Subcutaneous abdominal adipose tissue (tissue), 5 donors: ENCODE measurements at regions not wholly inside any gene's neighbourhood (a gene's known extent, or its start where the extent isn't known, plus 50 kb on each side); places are given as distances from the start of the nearest gene placed in this dataset.

Experiments used
- H3K27ac ChIP-seq: one replicate; pipeline ENCODE4 v1.7.0; 2013; ENCODE audit warnings: low read depth, mild to moderate bottlenecking, inconsistent platforms, low read length, moderate library complexity
- H3K27me3 ChIP-seq, 5 donors: one replicate each; pipeline ENCODE4 v1.7.0; 2013; ENCODE audit warnings: low read length in 5 of 5, inconsistent platforms in 1 of 5; ENCODE audit not compliant: control insufficient read depth in 5 of 5, insufficient read depth in 4 of 5
- H3K36me3 ChIP-seq, 5 donors: one replicate each; pipeline ENCODE4 v1.7.0; 2013; ENCODE audit warnings: low read length in 5 of 5; ENCODE audit not compliant: control insufficient read depth in 5 of 5, insufficient read depth in 5 of 5
- H3K4me1 ChIP-seq, 5 donors: one replicate each; pipeline ENCODE4 v1.7.0; 2013; ENCODE audit warnings: low read length in 5 of 5, mild to moderate bottlenecking in 3 of 5, moderate library complexity in 1 of 5; ENCODE audit not compliant: control insufficient read depth in 5 of 5, insufficient read depth in 5 of 5
- H3K4me3 ChIP-seq, 5 donors: one replicate each; pipeline ENCODE4 v1.7.0; 2013; ENCODE audit warnings: low read length in 5 of 5, low read depth in 1 of 5
- H3K9ac ChIP-seq, 5 donors: one replicate each; pipeline ENCODE4 v1.7.0; 2013; ENCODE audit warnings: low read length in 5 of 5, mild to moderate bottlenecking in 4 of 5, moderate library complexity in 3 of 5
- H3K9me3 ChIP-seq, 5 donors: one replicate each; pipeline ENCODE4 v1.7.0; 2013; ENCODE audit warnings: low read length in 5 of 5; ENCODE audit not compliant: control insufficient read depth in 5 of 5
- donor health status: healthy.
- donor health status: healthy.
- donor health status: healthy.
- donor health status: healthy.
- donor health status: healthy.

DNA sequence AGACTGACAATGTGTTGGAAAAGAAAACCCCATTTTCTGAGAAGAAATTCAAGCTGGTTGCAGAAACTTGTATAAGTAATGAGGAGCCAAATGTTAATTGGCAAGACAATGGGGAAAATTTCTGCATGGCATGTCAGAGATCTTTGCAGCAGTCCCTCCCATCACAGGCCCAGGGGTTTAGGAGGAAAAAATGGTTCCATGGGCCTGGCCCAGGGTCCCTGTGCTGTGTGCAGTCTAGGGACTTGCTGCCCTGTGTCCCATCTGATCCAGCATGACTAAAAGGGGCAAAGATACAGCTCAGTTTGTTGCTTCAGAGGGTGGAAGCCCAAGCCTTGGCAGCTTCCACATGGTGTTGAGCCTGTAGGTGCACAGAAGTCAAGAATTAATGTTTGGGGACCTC is 440.3 kb upstream of the TPK1 start:
- Histone ChIP-seq H3K27me3 (no peaks in the 10 kb centered on the region), H3K27ac (no peak overlapping the region), H3K9me3 (peaks cover 0 to 14% (median 8%) of the 10 kb centered on the region in 5 donors), H3K4me1 (no peaks in the 10 kb centered on the region), H3K36me3 (no peaks in the 10 kb centered on the region), H3K9ac (no peak overlapping the region), H3K4me3 (no peak overlapping the region)

DNA sequence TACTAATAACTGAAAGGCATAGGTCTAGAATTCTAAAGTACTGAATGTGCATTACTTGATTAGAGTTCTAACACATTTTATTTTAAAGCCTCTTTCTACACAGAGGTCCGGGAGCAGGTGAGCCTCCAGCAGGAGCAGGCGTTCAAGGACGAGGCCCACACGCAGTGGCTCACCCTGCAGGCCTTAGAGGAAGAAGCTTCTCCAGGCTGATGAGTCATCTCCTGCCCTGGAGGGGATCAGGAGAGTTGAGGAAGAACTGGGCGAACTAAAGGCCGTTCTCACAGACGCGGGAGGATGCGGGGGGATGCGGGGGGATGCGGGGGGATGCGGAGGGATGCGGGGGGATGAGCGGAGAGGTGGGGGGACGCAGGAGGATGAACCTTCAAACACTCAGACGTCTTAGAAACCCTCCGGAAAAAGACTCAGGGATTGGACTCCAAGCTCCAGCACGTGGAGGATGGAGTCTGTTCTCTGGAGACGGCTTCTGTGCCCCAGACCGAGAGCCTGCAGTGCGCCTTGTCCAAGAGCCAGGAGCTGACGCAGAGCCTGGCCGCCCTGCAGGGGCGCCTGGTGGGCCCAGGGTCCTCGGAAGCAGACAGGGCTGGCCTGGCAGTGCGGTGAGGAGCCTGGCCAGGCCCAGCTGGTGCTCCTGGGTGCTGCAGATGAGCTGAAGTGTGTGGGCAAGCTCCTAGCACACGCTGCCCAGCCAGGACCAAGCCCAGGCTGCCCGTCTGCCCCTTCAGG is 433.7 kb upstream of the TPK1 start:
- Histone ChIP-seq H3K36me3 (no peaks in the 10 kb centered on the region), H3K27me3 (no peaks in the 10 kb centered on the region), H3K4me3 (no peak overlapping the region), H3K9me3 (peaks cover 0 to 8% (median 4%) of the 10 kb centered on the region in 5 donors), H3K27ac (no peak overlapping the region), H3K4me1 (no peaks in the 10 kb centered on the region), H3K9ac (no peak overlapping the region)

DNA sequence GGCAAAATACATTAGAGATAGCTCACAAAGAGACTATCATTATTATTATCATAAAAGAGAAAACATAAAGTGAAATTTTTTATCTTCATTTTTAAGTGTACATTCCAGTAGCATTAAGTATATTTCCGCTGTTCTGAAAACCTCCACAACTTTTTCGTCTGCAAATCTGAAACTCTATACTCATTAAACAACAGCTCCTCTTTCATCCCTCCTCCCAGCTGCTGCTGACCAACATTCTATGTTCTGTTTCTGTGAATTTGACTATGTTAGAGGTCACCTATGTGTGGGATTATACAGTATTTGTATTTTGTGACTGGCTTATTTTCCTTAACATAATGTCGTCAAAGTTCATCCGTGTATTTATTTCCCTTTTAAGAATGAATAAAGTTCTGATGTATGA is 429.3 kb upstream of the TPK1 start:
- Histone ChIP-seq H3K27me3 (no peaks in the 10 kb centered on the region), H3K9ac (no peak overlapping the region), H3K36me3 (no peaks in the 10 kb centered on the region), H3K4me3 (no peak overlapping the region), H3K9me3 (peaks cover 0 to 3% (median 2%) of the 10 kb centered on the region in 5 donors), H3K27ac (no peak overlapping the region), H3K4me1 (no peaks in the 10 kb centered on the region)

DNA sequence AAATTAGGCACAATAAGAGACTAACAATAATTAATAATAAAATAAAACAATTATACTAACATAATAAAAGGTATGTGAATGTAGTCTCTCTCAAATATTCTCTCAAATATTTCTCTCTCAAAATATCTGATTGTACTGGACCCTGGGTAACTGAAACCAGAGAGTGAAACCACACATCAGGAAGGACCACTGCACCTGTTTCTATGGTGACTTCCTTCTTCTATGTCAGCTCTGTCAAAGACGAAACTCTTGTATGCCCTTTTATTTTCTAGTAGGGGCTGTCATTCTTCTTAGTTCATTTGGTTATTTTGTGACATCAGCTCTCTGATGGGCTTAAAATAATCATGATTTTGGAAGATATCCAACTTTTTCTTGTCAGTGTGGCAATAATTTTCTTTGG is 428.0 kb upstream of the TPK1 start:
- H3K27me3 ChIP-seq, result no peaks in the 10 kb centered on the region
- H3K36me3 ChIP-seq, result no peaks in the 10 kb centered on the region
- no peak overlapping the region for H3K4me3 ChIP-seq
- H3K9me3 ChIP-seq, result peaks cover 0 to 2% (median 0%) of the 10 kb centered on the region in 5 donors
- H3K9ac ChIP-seq, result no peak overlapping the region
- no peak overlapping the region for H3K27ac ChIP-seq
- no peaks in the 10 kb centered on the region for H3K4me1 ChIP-seq

DNA sequence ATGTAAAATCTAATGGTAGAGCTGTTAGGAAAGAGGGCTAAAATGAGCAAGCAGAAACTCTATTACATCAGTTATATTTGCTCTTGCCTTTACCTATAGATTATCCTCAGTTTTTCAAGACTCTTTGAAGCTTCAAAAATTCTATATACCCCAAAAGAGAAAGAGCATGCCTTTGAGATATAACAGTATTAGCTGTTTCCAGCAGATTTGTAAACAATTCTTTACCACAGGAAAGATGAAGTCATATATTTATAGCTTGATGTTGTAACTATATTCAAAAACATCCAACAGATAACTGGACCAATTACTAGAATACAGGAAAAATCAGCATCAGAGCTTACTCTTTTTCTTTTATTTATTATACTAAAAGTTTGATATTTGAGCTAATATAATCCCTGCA is 416.2 kb upstream of the TPK1 start:
- H3K4me1 ChIP-seq, result no peaks in the 10 kb centered on the region
- no peak overlapping the region for H3K9ac ChIP-seq
- H3K27ac ChIP-seq, result no peak overlapping the region
- H3K27me3 ChIP-seq, result no peaks in the 10 kb centered on the region
- H3K4me3 ChIP-seq, result no peak overlapping the region
- peaks cover 0 to 4% (median 0%) of the 10 kb centered on the region in 5 donors for H3K9me3 ChIP-seq
- H3K36me3 ChIP-seq, result no peaks in the 10 kb centered on the region

DNA sequence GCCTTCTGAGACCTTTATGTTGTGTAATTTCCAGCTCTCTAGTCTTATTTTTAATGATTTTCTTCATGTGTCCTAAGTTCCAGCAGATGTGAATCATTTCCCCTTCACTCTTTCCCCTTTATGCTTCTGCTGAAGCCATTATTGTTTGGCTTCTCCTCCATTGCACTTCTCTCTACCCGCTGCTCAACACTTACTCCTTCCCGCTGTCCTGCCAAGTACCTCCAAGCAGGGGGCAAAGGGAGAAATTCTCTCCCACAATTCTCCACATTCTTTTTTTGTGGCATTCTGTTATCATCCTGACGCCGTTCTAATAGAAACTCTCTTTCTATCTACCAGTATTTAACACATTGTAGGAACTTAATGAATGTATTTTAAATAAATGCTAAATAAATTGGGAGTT is 388.9 kb upstream of the TPK1 start:
- Histone ChIP-seq H3K36me3 (no peaks in the 10 kb centered on the region), H3K27me3 (no peaks in the 10 kb centered on the region), H3K4me3 (no peak overlapping the region), H3K9ac (no peak overlapping the region), H3K27ac (no peak overlapping the region), H3K9me3 (peaks cover 0 to 4% (median 0%) of the 10 kb centered on the region in 5 donors), H3K4me1 (peaks cover 0 to 3% (median 0%) of the 10 kb centered on the region in 5 donors)

DNA sequence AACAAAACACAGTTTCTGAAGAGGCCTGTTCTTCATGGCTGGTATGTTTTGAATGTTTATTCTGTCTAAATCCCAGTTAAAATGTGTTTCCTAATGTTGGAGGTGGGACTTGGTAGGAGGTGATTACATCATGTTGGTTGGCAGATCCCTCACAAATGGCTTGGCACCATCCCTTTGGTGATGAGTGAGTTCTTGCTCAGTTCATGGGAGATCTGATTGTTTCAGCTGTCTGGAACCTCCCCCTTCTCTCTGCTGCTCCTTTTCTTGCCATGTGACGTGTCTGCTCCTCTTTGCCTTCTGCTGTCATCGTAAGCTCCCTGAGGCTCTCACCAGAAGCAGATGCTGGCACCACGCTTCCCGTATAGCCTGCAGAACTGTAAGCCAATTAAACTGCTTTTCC is 383.6 kb upstream of the TPK1 start:
- H3K9ac ChIP-seq, result no peak overlapping the region
- H3K4me3 ChIP-seq, result peak overlapping the region in 2 of 5 donors; percentile 14 to 15
- peaks cover 0 to 8% (median 0%) of the 10 kb centered on the region in 5 donors for H3K4me1 ChIP-seq
- H3K9me3 ChIP-seq, result peaks cover 0 to 4% (median 0%) of the 10 kb centered on the region in 5 donors
- H3K27ac ChIP-seq, result peak overlapping the region; percentile 7
- no peaks in the 10 kb centered on the region for H3K27me3 ChIP-seq
- no peaks in the 10 kb centered on the region for H3K36me3 ChIP-seq

DNA sequence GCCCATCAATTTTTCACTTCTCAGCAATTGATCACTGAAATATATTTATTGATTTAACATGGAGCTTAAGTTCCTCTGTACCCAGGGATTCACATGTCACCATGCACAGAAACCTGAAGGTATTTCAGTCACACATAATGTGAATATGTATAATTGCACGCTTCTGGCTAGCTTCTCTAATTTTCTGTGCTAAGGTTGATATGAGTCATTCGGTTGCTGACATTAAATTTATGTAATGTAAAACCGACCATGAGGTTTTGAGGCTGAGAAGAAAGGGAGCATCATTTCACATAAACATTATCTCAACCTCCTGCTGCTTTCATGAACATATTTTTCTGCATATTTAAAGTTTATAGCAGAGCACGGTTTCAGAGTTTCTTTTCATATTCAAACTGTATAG is 381.0 kb upstream of the TPK1 start:
- H3K9me3 ChIP-seq, result no peaks in the 10 kb centered on the region
- H3K9ac ChIP-seq, result no peak overlapping the region
- no peak overlapping the region for H3K27ac ChIP-seq
- H3K27me3 ChIP-seq, result no peaks in the 10 kb centered on the region
- H3K36me3 ChIP-seq, result no peaks in the 10 kb centered on the region
- H3K4me1 ChIP-seq, result peaks cover 0 to 19% (median 0%) of the 10 kb centered on the region in 5 donors
- no peak overlapping the region for H3K4me3 ChIP-seq

DNA sequence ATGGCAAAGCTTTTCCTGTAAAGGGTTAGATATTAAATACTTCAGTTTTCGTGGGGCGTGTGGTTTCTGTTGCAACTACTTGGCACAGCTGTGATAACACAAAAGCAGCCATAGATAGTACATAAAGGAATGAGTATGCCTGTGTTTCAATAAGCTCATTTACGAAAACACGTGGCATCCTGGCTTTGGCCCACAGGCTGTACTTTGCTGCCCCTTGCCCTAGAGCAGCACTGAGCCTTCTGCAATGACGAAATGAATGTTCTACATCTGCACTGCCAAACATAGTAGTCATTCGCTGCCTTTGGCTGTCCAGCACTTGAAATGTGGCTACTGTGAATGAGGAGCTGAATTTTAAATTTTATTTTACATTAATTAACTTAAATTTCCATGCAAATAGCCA is 376.2 kb upstream of the TPK1 start:
- no peak overlapping the region for H3K4me3 ChIP-seq
- no peaks in the 10 kb centered on the region for H3K36me3 ChIP-seq
- H3K4me1 ChIP-seq, result peaks cover 0 to 13% (median 0%) of the 10 kb centered on the region in 5 donors
- H3K9ac ChIP-seq, result no peak overlapping the region
- no peaks in the 10 kb centered on the region for H3K27me3 ChIP-seq
- H3K9me3 ChIP-seq, result no peaks in the 10 kb centered on the region
- H3K27ac ChIP-seq, result no peak overlapping the region

DNA sequence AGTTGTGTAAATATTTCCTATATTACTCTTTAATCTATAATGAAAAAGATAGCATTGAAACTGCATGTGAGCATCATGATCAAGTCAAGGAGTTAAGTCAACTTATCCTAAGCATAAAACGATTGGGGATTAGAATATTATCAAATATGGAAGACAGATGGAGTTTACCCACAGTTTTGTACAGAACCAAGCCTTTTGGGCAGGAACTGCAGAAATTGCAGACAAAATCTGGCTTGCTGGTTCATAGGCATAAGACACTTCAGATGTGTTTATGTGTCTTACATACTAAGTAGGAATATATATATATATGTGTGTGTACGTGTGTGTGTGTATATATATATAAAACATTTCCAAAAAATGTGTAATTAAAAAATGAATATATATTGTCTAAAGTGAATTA is 375.4 kb upstream of the TPK1 start:
- Histone ChIP-seq H3K27me3 (no peaks in the 10 kb centered on the region), H3K27ac (no peak overlapping the region), H3K4me3 (no peak overlapping the region), H3K4me1 (peaks cover 0 to 13% (median 0%) of the 10 kb centered on the region in 5 donors), H3K9ac (no peak overlapping the region), H3K36me3 (no peaks in the 10 kb centered on the region), H3K9me3 (no peaks in the 10 kb centered on the region)
